HPDE6-E6E7 (cell line): ENCODE measurements at regions not wholly inside any gene's neighbourhood (a gene's known extent, or its start where the extent isn't known, plus 50 kb on each side); places are given as distances from the start of the nearest gene placed in this dataset.

Experiments
- DNase-seq: peaks from one replicate; pipeline ENCODE4 v3.0.0; 2011; ENCODE audit warnings: missing footprints; ENCODE audit errors: extremely low spot score

- DNase-seq: no peak
These were observed 527.6 kb downstream of the MAFB start for GRCh38 chr20:40161391-40161790.

GRCh38 chr20:40160097-40160550 lies 528.9 kb downstream of the MAFB start:
- no peak for DNase-seq

GRCh38 chr20:40159276-40159675 lies 529.8 kb downstream of the MAFB start:
- no peak for DNase-seq

GRCh38 chr20:40156600-40157317 lies 532.3 kb downstream of the MAFB start:
- DNase-seq: no peak

DNA sequence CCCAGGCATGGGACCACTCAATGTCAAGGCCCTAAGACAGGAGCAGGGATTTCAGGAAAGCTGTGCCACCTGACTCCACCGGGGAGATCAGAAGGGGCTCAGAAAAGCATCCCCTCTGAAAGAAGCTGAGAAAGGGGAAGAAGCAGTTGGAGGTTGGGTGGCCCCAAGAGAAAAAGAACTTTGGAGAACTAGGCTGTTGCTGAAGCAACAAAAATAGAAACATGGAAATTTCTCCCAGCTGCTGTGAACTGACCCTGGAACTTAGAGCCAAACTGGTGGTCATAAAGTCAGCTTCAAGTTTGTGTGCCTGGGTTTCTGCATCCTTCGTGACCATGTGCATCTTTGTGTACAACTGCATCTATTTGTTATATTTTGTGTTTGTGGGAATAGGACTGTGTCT lies 534.5 kb downstream of the MAFB start:
- DNase-seq: no peak

DNA sequence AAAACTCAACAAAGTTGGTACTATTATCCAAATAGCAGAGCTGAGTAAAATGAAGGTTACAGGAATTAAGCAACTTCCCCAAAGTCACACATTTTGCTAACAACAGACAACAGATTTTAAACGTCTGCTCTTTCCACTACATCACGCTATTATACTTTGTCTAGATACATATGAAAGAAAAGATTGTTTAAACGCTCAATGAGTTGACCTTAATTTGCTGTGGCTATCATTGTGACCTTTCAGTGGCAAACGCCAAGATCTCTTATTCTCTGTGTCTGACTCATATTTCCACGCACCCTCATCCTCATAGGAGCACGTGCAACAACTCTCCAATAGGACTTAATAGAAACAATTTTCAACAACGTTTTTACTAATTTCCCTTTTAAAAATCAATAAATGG lies 540.1 kb downstream of the MAFB start:
- DNase-seq: no peak

DNA sequence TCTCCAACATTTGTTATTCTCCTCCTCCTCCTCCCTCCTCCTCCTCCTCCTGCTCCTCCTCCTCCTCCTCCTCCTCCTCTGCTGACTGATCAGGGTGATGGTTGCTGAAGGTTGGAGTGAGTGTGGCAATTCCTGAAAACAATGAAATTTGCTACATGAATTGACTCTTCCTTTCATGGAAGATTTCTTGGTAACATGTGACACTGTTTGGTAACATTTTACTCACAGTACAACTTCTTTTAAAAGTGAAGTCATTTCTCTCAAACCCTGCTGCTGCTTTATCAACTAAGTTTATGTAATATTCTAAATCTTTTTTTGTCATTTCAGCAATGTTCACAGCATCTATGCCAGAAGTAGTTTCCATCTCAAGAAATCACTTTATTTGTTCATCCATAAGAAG lies 543.0 kb downstream of the MAFB start:
- DNase-seq: no peak

- no peak for DNase-seq
These were observed 544.5 kb downstream of the MAFB start for GRCh38 chr20:40144581-40144980.

DNA sequence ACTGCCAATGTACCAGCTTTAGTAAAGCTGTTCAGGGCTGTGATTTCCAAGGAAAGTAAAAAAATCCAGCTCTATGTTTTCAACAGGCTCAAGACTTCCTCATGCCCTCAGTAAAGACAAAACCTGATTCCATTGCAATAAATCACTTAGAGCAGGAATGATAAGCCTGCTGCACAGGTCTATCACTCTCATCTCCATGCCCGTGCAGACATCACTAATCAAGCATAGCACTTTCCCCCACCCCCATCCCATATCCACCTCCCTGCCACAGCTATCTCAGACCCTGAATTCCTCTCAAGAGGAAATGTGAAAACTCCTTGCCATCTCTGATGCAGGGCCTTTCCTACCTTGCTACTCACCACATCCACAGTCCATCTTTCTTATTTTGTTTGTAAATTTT lies 554.9 kb downstream of the MAFB start:
- DNase-seq: no peak

DNA sequence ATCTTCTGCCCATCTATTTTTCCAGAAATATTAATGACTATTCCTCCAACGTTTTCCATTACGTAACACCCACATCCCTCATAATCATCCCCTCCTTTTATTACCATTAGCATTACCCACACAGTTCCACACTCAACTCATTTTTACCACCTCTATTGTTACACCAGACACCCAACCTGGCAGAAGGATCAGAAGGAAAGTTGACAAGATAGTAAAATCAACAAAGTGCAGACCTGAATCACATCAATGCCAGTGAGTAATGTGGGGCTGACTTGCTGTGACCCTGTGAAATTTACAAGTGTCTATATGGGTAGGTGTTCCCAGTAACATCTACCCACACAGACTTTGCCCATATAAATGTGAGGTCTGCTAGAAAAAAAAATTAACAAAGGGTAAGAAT lies 568.2 kb downstream of the MAFB start:
- DNase-seq: no peak

DNA sequence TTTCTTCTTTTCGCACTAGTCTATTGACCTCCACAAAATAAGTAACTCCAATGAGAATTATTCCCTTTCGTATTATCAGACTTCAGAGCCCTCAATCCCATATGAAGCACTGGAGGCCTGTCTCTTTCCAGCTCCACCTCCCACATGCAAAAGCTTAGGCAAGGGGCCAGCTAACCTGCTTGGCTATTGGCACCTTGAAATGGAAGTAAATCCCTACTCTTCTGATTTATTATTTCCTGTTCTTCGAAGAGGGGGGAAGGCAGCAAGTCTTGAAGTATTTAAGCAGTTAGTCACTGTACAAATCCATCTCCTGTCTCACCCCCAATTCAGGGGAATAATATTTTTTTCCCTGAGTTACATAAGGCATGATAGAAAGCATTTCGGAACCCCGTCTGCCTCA lies 577.8 kb downstream of the MAFB start:
- no peak for DNase-seq

DNA sequence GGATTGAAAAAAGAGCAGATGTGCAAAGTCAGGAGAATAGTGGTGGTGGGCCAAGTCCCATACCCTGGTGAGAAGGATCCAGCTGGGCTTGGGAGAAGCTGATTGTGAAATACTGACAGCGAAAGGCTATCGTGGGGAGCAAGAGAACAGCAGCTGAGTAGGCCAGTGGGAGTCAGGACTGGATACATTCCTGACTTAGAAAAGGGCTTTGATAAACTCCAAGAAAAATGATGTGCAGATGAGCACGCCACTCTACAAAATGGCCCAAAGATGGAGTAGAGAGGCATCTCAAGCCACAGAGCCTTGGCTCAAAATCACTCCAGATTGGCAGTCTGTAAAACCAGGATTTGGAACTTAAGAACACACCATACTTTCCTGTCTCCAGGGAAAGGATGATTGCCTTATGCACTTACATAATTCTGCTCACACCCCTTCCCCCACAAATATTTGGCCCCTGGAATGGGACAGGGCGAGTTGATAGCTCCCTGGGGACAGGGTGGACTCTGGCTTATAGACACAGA lies 578.7 kb downstream of the MAFB start:
- DNase-seq: no peak

GRCh38 chr20:40109136-40109535 lies 579.9 kb downstream of the MAFB start:
- DNase-seq: no peak

DNA sequence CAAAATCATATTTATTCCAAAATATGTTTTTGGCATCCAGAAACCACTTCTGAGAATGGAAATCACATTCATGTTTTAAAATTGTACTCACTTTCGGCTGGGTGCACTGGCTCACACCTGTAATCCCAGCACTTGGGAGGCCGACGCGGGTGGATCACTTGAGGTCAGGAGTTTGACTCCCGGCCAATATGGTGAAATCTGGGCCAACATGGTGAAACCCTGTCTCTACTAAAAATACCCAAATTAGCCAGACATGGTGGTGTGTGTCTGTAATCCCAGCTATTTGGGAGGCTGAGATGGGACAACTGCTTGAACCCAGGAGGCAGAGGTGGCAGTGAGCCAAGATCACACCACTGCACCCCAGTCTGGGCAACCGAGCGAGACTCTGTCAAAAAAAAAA lies 580.7 kb downstream of the MAFB start:
- no peak for DNase-seq

DNA sequence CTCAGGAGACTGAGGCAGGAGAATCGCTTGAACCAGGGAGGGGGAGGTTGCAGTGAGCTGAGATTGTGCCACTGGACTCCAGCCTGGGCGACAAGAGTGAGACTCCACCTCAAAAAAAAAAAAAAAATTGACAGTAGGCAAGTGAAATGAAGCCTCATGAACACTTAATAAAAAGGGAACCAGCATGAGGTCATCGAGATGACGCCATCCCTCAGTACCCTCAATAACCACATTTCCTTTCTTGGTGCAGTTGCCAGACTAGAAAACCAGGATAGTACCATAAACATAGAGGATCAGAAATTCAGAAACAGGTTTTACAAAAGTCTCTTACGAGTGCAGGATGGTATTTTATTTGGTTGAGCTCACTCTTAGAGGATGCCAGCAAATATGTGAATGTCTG lies 584.1 kb downstream of the MAFB start:
- DNase-seq: no peak

DNA sequence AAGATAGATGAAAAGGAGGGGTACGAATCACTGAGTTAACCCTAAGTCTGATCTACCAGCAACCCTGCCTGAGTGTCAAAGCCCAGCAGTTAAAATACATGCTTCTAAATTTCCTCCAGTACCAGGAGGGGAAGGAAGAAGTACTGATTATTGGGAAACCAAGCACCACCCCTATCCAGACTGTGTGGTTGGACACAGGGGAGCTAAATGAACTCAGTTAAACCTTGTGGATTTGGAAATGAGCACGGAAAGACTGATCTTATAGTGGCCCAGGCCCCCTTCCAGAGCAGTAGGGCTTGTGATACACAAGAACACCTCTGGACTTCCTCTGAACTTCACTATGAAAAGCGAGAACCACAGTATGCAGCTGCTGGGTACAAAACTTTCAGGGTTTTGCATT lies 585.6 kb downstream of the MAFB start:
- no peak for DNase-seq

GRCh38 chr20:40101560-40101959 lies 587.5 kb downstream of the MAFB start:
- DNase-seq: no peak

- no peak for DNase-seq
These were observed 588.8 kb downstream of the MAFB start for GRCh38 chr20:40100261-40100660.

DNA sequence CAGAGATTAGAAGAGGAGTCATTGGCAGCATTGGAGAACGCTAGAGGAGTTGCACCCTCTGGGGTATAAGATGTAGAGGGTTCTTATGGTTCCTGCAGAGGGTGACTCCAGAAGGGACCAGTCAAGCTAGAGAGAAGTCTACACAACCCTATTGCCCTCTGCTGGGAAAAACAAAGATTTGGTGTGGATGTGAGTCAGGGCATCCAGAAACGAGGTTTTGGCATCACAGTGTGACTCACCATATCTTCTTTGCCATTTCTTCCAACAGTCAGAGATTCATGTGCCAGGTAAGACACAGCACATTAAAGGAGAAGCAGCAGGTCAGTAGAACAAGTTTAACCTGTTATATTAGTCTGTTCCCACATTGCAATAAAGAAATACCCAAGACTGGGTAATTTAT lies 598.8 kb downstream of the MAFB start:
- no peak for DNase-seq

DNA sequence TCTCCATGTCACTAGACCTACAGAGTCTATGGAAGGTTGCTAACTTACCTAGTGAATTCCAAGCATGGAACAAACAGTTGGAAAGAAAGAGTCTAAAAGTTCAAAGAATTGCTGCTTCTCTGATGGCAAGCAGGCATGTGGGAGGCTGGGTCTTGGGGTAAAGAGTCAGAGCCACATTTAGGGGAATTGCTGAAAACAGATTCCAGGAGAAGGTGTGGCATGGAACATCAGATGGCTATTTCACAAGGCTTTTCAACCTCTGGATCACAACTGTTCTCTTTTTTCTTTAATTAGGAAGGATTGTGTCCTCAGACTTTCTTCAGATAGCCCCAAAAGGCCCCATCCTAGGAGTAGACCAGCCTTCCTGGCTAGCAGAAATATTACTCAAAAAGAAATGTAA lies 601.5 kb downstream of the MAFB start:
- DNase-seq: no peak

- no peak for DNase-seq
These were observed 603.5 kb downstream of the MAFB start for GRCh38 chr20:40085513-40085912.

GRCh38 chr20:40082436-40082835 lies 606.6 kb downstream of the MAFB start:
- no peak for DNase-seq

DNA sequence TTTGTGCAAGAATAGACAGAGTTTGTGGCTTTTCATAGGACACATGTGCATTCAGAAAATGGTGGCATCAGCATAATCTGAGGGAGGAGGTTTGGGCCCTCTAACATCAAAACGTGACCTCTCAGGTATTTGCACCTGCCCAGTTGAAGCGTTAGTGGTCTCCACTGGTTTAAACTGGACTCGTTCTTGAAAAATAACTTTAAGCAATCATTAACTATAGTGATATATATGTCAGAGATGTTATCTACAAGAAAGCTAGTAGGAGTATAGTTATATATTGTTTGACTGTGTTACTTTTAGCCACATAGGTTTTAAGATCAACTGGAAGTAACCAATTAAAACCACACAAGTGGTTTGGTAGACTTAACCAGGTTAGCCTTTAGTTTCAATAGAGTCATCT lies 607.4 kb downstream of the MAFB start:
- no peak for DNase-seq

DNA sequence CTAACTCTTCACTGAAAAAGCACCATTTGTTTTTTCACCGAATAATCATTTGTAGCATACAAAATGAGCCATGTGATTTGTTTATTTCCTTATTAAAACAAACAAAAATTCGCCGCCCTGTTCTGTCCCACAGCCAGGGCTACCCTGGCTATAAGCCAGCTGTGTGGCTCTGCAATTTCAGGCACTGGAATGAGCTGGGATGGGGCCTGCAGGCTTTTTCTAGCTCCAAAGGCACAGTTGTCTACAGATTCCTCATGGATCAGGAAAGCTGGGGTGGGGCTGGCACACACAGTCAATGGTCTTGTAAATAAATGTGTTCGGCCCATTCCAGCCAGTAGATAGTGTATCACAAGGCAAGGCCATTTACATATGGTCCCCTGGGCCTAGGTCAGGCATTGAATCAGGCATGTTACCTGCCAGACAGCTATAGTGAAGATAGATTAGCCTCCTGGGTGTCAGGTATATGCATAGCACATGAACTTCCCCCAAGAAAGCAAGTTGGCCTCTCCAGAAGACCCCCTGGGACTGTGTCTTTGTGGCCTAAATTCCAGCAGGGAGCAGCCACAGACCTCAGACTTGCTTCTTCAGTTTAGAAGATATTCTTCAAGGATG lies 608.9 kb downstream of the MAFB start:
- DNase-seq: no peak
